HG02678 (cell line): ENCODE measurements at regions not wholly inside any gene's neighbourhood (a gene's known extent, or its start where the extent isn't known, plus 50 kb on each side); places are given as distances from the start of the nearest gene placed in this dataset.
"Not testable (repeated sequence)": the region's sequence is repeated elsewhere in the genome, so short reads cannot be mapped to it uniquely, and the experiment has no call there.

ENCODE experiments used
- ATAC-seq: cut with Tn5 transposase; IDR thresholded peaks from one replicate; pipeline ENCODE4 v1.9.1; 2021; ENCODE audit warnings: mild to moderate bottlenecking, moderate library complexity; ENCODE audit not compliant: unreplicated experiment

GRCh38 chrX:74180716-74181115 lies 123.3 kb upstream of the ZCCHC13 start:
- ATAC-seq, result no peak

- no peak for ATAC-seq
These were observed 124.0 kb upstream of the ZCCHC13 start for GRCh38 chrX:74179990-74180389.

GRCh38 chrX:74179499-74179898 lies 124.5 kb upstream of the ZCCHC13 start:
- no peak for ATAC-seq

DNA sequence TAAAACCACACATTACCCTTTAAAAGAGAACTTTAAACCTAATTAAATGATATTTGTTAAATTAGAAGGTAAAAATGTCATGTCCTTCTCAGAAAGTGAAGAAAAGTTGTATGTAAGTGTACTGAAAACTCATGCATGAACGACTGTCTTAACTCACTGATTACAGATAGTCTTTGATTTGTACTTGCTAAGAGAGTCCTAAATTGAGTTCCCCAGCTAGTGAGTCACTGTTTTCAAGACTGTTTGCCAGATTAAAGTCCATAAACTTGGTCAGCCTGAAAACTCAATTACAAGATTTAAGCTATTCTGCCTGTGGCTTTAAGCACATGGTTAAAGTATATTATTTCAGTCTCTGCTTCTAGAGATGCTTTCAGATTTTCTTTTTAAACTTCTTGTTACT lies 124.9 kb upstream of the ZCCHC13 start:
- no peak for ATAC-seq

DNA sequence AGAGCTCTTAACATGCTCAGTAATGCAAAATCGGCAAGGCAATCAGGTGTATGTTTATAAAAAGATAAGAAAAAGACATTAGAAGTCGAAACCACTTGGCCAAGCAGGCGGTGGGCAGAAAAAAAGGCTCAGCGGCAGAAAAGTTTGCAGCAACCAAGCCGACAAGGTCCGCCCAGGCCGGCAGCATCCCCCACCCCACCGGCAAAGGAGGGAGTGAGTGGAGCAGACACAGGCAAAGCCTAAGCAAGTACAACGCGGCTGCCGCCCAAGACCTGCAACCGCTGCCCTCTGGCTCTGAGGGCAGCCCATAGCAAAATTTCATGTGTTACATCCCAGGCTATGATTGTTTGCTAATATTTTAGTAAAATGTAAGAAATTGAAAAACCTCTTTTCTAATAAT lies 125.4 kb upstream of the ZCCHC13 start:
- ATAC-seq, result no peak

- no peak for ATAC-seq
These were observed 132.5 kb upstream of the ZCCHC13 start for GRCh38 chrX:74171465-74171864.

GRCh38 chrX:74162199-74162598 lies 141.8 kb upstream of the ZCCHC13 start:
- ATAC-seq, result no peak

GRCh38 chrX:74160816-74161215 lies 143.2 kb upstream of the ZCCHC13 start:
- no peak for ATAC-seq

- no peak for ATAC-seq
These were observed 143.6 kb upstream of the ZCCHC13 start for GRCh38 chrX:74160358-74160757.

DNA sequence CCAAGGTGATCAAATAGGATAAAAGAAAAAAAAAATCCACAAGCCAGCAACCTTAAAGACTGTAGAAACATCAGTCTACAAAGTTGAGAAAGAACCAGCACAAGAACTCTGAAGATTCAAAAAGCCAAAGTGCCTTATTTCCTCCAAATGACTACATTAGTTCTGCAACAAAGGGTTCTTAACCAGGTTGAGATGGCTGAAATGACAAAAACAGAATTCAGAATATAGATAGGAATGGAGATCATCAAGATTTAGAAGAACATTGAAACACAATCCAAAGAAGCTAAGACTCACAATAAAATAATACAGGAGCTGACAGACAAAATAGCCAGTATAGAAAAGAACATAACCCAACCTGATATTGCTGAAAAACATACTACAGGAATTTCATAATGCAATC lies 156.5 kb upstream of the ZCCHC13 start:
- ATAC-seq, result no peak

GRCh38 chrX:74138943-74139342 lies 165.0 kb upstream of the ZCCHC13 start:
- ATAC-seq, result no peak

- peak; percentile 69 for ATAC-seq
These were observed 170.7 kb upstream of the ZCCHC13 start for GRCh38 chrX:74133156-74133796.

- no peak for ATAC-seq
These were observed 171.7 kb upstream of the ZCCHC13 start for GRCh38 chrX:74132280-74132679.

DNA sequence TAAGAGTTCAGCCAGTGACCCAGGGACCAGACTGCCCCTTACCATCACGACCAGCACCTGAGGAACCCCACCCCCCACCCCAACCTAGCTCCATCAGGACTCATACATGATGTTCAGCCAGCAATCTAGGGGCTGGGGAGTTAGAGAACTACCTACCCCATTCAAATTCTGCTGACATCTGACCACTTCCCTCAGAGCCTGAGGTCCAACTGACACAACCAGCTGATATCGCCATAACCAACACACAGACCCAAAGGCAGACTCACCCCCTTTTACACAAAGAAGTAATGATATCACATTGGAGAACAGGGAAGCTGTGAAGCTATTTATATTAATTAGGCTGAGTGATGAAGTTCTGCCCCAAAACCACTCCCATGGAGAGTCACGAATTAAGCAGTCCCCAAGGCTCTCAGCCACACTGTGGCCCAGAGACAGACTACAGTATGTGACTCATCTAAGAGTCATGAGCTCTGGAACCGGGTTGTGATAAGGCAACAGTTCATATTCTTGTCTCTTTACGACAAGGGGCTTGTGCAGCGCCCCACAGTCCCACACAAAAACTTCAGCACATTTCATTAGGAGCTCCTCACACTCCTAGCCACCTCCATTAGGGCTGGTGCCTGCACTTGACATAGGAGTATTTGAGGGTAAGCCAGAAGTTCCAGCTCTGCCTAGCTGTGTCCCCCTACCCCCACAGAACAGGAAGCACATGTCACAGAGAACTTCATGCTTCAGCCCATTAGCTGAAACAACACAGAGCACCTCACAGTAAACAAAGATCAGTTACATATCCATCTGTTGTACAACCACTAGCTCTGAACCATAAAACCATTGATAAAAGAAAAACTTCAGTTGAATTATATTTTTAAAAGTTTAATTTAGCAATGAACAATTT lies 184.7 kb upstream of the ZCCHC13 start:
- ATAC-seq, result no peak

DNA sequence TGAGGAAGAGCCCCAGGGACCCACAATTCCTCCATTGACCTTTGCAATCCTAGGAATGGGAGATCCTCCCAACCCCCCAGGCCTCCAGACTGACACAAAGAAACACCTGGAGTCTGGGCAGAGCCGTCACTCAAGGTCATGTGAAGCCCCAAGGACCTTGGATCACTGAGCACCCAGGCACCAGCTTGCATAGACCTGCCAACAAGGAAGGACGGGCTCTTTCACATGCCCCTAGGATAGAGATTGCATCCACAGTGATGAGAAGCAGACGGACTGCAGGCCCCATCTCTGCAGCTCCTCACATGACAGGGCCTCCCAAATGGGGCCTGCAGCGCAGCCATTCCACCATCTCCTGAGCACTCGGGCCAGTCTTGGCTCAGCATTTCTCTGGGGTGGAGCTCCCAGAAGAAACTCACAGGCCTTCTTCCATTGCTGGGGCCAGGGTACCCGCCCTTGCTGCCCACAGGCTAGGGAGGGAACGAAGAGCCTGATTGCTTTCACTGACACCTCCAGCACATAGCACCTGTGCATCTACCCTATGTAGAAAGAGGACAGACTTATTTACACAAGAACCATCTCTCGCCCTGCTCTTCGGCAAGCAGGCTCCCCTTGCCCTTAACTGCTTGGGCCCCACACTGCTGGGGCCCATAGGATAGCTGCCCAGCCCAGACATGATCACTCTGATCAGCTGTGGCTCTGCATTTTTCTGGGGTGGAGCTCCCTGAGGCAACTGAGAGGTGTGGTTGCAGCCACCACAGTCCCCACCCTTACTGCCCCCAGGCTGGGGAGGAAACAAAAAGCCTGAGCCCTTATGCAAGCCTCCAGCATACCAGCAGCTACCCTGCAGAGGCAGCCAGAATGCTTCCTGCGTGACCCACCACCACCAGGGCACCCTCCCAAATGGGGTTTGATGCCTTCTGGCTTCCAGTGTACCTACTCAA lies 185.7 kb upstream of the ZCCHC13 start:
- no peak for ATAC-seq

DNA sequence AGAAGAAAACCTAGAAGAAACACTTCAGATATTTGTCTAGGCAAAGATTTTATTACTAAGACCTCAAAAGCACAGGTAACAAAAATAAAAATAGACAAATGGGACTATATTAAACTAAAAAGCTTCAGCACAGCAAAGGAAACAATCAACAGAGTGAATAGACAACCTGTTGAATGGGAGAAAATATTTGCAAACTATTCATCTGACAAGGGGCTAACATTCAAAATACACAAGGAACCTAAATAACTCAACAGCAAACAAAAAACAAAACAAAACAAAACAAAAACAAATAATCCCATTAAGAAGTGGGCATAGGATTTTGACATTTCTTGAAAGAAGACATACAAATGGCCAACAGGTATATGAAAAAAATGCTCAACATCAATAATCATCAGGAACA lies 192.7 kb upstream of the ZCCHC13 start:
- no peak for ATAC-seq

GRCh38 chrX:74107666-74108065 lies 196.3 kb upstream of the ZCCHC13 start:
- ATAC-seq, result no peak

- ATAC-seq, result no peak
These were observed 199.5 kb upstream of the ZCCHC13 start for GRCh38 chrX:74104356-74105015.

GRCh38 chrX:74098407-74098806 lies 205.6 kb upstream of the ZCCHC13 start:
- not testable (repeated sequence) for ATAC-seq

GRCh38 chrX:74090049-74090448 lies 213.9 kb upstream of the ZCCHC13 start:
- no peak for ATAC-seq
